H9 (cell line): ENCODE measurements at regions not wholly inside any gene's neighbourhood (a gene's known extent, or its start where the extent isn't known, plus 50 kb on each side); places are given as distances from the start of the nearest gene placed in this dataset.

Experiments
- DNase-seq: peaks from one replicate; pipeline ENCODE4 v3.0.0-alpha.2; 2017
- H2AFZ ChIP-seq: one replicate; pipeline ENCODE4 v1.6.1; 2013; ENCODE audit warnings: mild to moderate bottlenecking, low read length, control low read depth, moderate library complexity
- H2AK5ac ChIP-seq: 2 replicates; pipeline ENCODE4 v1.6.1; 2013; ENCODE audit warnings: low read length, control low read depth, mixed read lengths; ENCODE audit not compliant: insufficient read length
- H2BK120ac ChIP-seq: one replicate; pipeline ENCODE4 v1.6.1; 2013; ENCODE audit warnings: low read depth, mild to moderate bottlenecking, low read length, control low read depth, inconsistent platforms; ENCODE audit not compliant: poor library complexity, severe bottlenecking
- H2BK12ac ChIP-seq: 2 replicates; pipeline ENCODE4 v1.6.1; 2013; ENCODE audit warnings: low read length, control low read depth, mixed read lengths, low read depth; ENCODE audit not compliant: insufficient read length
- H2BK15ac ChIP-seq: 2 replicates; pipeline ENCODE4 v1.6.1; 2013; ENCODE audit warnings: low read depth, low read length, control low read depth
- H2BK20ac ChIP-seq: one replicate; pipeline ENCODE4 v1.6.1; 2013; ENCODE audit warnings: low read depth, mild to moderate bottlenecking, low read length, control low read depth, inconsistent platforms; ENCODE audit not compliant: poor library complexity, severe bottlenecking
- H2BK5ac ChIP-seq: 2 replicates; pipeline ENCODE4 v1.6.1; 2013; ENCODE audit warnings: low read length, control low read depth, mixed read lengths; ENCODE audit not compliant: insufficient read length
- H3K14ac ChIP-seq: 2 replicates; pipeline ENCODE4 v1.6.1; 2013; ENCODE audit warnings: low read length, control low read depth; ENCODE audit not compliant: insufficient read depth
- H3K18ac ChIP-seq: 2 replicates; pipeline ENCODE4 v1.6.1; 2013; ENCODE audit warnings: low read depth, mild to moderate bottlenecking, mixed read lengths, low read length, control low read depth; ENCODE audit not compliant: insufficient read length
- H3K23ac ChIP-seq: 2 replicates; pipeline ENCODE4 v1.6.1; 2013; ENCODE audit warnings: low read length, control low read depth, mixed read lengths, low read depth; ENCODE audit not compliant: insufficient read length
- H3K23me2 ChIP-seq: 2 replicates; pipeline ENCODE4 v1.6.1; 2013; ENCODE audit warnings: low read depth, mild to moderate bottlenecking, mixed read lengths, low read length, control low read depth; ENCODE audit not compliant: insufficient read length, poor library complexity, severe bottlenecking
- H3K27ac ChIP-seq: 2 replicates; pipeline ENCODE4 v1.5.1; 2013; ENCODE audit warnings: low read length, control low read depth, mixed read lengths, low read depth; ENCODE audit not compliant: insufficient read length
- H3K27me3 ChIP-seq: 2 replicates; pipeline ENCODE4 v1.6.1; 2013; ENCODE audit warnings: low read length, control low read depth, inconsistent platforms; ENCODE audit not compliant: insufficient read depth
- H3K4ac ChIP-seq: 2 replicates; pipeline ENCODE4 v1.6.1; 2013; ENCODE audit warnings: low read depth, mild to moderate bottlenecking, control low read depth, inconsistent platforms, low read length, moderate library complexity
- H3K4me1 ChIP-seq: 2 replicates; pipeline ENCODE4 v1.6.1; 2013; ENCODE audit warnings: low read length, control low read depth, inconsistent platforms; ENCODE audit not compliant: insufficient read depth
- H3K4me2 ChIP-seq: 2 replicates; pipeline ENCODE4 v1.6.1; 2013; ENCODE audit warnings: low read length, control low read depth, mixed read lengths; ENCODE audit not compliant: insufficient read length, insufficient read depth
- H3K56ac ChIP-seq: 2 replicates; pipeline ENCODE4 v1.6.1; 2013; ENCODE audit warnings: low read depth, mild to moderate bottlenecking, mixed read lengths, low read length, control low read depth; ENCODE audit not compliant: insufficient read length
- H3K79me1 ChIP-seq: 2 replicates; pipeline ENCODE4 v1.6.1; 2013; ENCODE audit warnings: low read depth, mild to moderate bottlenecking, moderate library complexity, low read length, control low read depth, inconsistent platforms; ENCODE audit not compliant: insufficient read depth, poor library complexity, severe bottlenecking
- H3K79me2 ChIP-seq: 2 replicates; pipeline ENCODE4 v1.6.1; 2013; ENCODE audit warnings: low read length, control low read depth, inconsistent platforms; ENCODE audit not compliant: insufficient read depth
- H3K9ac ChIP-seq: 2 replicates; pipeline ENCODE4 v1.6.1; 2013; ENCODE audit warnings: low read length, control low read depth, mixed read lengths; ENCODE audit not compliant: insufficient read length; ENCODE audit errors: extremely low read depth
- H3K9me3 ChIP-seq: one replicate; pipeline ENCODE4 v1.6.1; 2013; ENCODE audit warnings: low read depth, low read length, inconsistent platforms; ENCODE audit not compliant: control insufficient read depth
- H3T11ph ChIP-seq: one replicate; pipeline ENCODE4 v1.6.1; 2013; ENCODE audit warnings: mild to moderate bottlenecking, low read length, control low read depth, inconsistent platforms
- H4K20me1 ChIP-seq: one replicate; pipeline ENCODE4 v1.6.1; 2013; ENCODE audit not compliant: control insufficient read depth, insufficient read length, insufficient read depth
- H4K5ac ChIP-seq: 2 replicates; pipeline ENCODE4 v1.6.1; 2013; ENCODE audit warnings: low read depth, mild to moderate bottlenecking, mixed read lengths, low read length, control low read depth; ENCODE audit not compliant: insufficient read length
- H4K8ac ChIP-seq: replicated peaks from 2 replicates; pipeline ENCODE4 v1.6.1; 2013; ENCODE audit warnings: low read length, control low read depth, mixed read lengths, low read depth; ENCODE audit not compliant: insufficient read length
- H4K91ac ChIP-seq: 2 replicates; pipeline ENCODE4 v1.6.1; 2013; ENCODE audit warnings: low read depth, mild to moderate bottlenecking, moderate library complexity, mixed read lengths, low read length, control low read depth; ENCODE audit not compliant: insufficient read length
- H3K27ac Mint-ChIP-seq, 3 experiments: 2 replicates in 2 of 3; 3 replicates in 1 of 3; pipeline ENCODE4 v1.8.0; 2020 to 2021; ENCODE audit warnings: mixed read lengths in 3 of 3, mild to moderate bottlenecking in 1 of 3, moderate library complexity in 1 of 3
- H3K27me3 Mint-ChIP-seq: 2 replicates; pipeline ENCODE4 v1.8.0; 2021; ENCODE audit warnings: low read depth, mild to moderate bottlenecking, moderate library complexity, mixed read lengths
- H3K36me3 Mint-ChIP-seq, 3 experiments: 2 replicates in 2 of 3; 3 replicates in 1 of 3; pipeline ENCODE4 v1.8.0; 2020 to 2021; ENCODE audit warnings: low read depth in 3 of 3, mixed read lengths in 3 of 3; ENCODE audit not compliant: insufficient read depth in 1 of 3
- H3K4me1 Mint-ChIP-seq, 2 experiments: 2 replicates each; pipeline ENCODE4 v1.8.0; 2020; ENCODE audit warnings: mixed read lengths in 2 of 2
- H3K4me3 Mint-ChIP-seq, 2 experiments: 2 replicates in 1 of 2; 3 replicates in 1 of 2; pipeline ENCODE4 v1.8.0; 2020 to 2021; ENCODE audit warnings: mild to moderate bottlenecking in 2 of 2, mixed read lengths in 2 of 2, moderate library complexity in 1 of 2
- H3K9me3 Mint-ChIP-seq, 2 experiments: 2 replicates in 1 of 2; 3 replicates in 1 of 2; pipeline ENCODE4 v1.8.0; 2020; ENCODE audit warnings: mild to moderate bottlenecking in 2 of 2, mixed read lengths in 2 of 2, moderate library complexity in 1 of 2
- CTCF ChIP-seq: fragments of 200-600 bp; sonication (generic); conservative IDR thresholded peaks from 3 replicates; pipeline ENCODE4 v1.8.0; 2021; ENCODE audit warnings: antibody characterized with exemption, mild to moderate bottlenecking
- WGBS: extraction: QIAGEN DNeasy Blood & Tissue Kit; methylation state at CpG from one replicate; pipeline ENCODE4 v1.1.7; 2013; ENCODE audit warnings: missing lambda C conversion rate, low lambda C conversion rate, mixed read lengths; ENCODE audit not compliant: insufficient read length; ENCODE audit errors: extremely low coverage; 5-methylcytosine and 5-hydroxymethylcytosine counted together

GRCh38 chr15:39227001-39227400 lies 353.9 kb upstream of the THBS1 start:
- Histone ChIP-seq H3K27ac (no peak overlapping the region), H2BK5ac (no peak overlapping the region), H2BK12ac (no peak overlapping the region), H3K79me2 (no peaks in the 10 kb centered on the region), H3K9ac (no peak overlapping the region), H2BK15ac (no peak overlapping the region), H3K14ac (no peak overlapping the region), H2BK120ac (no peak overlapping the region), H4K5ac (no peak overlapping the region), H4K20me1 (no peaks in the 10 kb centered on the region), H3K27me3 (no peaks in the 10 kb centered on the region), H3K9me3 (no peaks in the 10 kb centered on the region), H2BK20ac (no peak overlapping the region), H4K8ac (no peak overlapping the region), H3T11ph (no peak overlapping the region), H3K79me1 (no peaks in the 10 kb centered on the region), H3K56ac (no peak overlapping the region), H3K18ac (no peak overlapping the region), H3K23me2 (no peaks in the 10 kb centered on the region), H4K91ac (no peak overlapping the region), H2AFZ (no peak overlapping the region), H3K23ac (no peak overlapping the region), H3K4me1 (peaks cover 4% of the 10 kb centered on the region; the same call in 1 of the 2 replicates), H2AK5ac (no peak overlapping the region), H3K4me2 (no peak overlapping the region), H3K4ac (no peak overlapping the region)
- H3K4me1 Mint-ChIP-seq: peaks cover 8% of the 10 kb centered on the region in 2 experiments
- H3K27ac Mint-ChIP-seq: peak overlapping the region in 2 of 3 experiments; percentile 50 to 63; a peak in 1 of 7 replicates
- no peak overlapping the region for H3K4me3 Mint-ChIP-seq
- no peak for DNase-seq
- WGBS: no CpG with 5 or more reads among the region's 1 CpG
- H3K9me3 Mint-ChIP-seq: peaks cover 0 to 3% of the 10 kb centered on the region in 2 experiments; a peak in 2 of 5 replicates
- no peak for TF ChIP-seq CTCF
- no peaks in the 10 kb centered on the region for H3K27me3 Mint-ChIP-seq
- no peaks in the 10 kb centered on the region for H3K36me3 Mint-ChIP-seq
